IMR-90 (cell line): ENCODE measurements at regions not wholly inside any gene's neighbourhood (a gene's known extent, or its start where the extent isn't known, plus 50 kb on each side); places are given as distances from the start of the nearest gene placed in this dataset.

ENCODE experiments used
- ATAC-seq: fragments of 200-7000 bp; cut with Tn5 transposase; 2 replicates; pipeline ENCODE4 v1.9.1; 2020; ENCODE audit warnings: low read depth, mild to moderate bottlenecking, moderate library complexity
- BruUV-seq: library from RNA; stranded (reverse); fragments of 400-500 nt; replicated peaks from 2 replicates; lab custom pipeline; 2021; lab: Mats Ljungman, UMichigan
- CTCF ChIA-PET: fragments of 300-600 bp; formaldehyde crosslinking; extraction: SDS; loops from one replicate; lab custom pipeline; 2021; ENCODE audit warnings: antibody characterized with exemption; lab: Yijun Ruan, JAX
- POLR2A ChIA-PET: fragments of 300-600 bp; sonication (Branson Sonifier 250); formaldehyde crosslinking; loops from one replicate; lab custom pipeline; 2022; ENCODE audit warnings: antibody characterized with exemption; ENCODE audit not compliant: unreplicated experiment; lab: Charles Lee
- DNase-seq: peaks from one replicate; pipeline ENCODE4 v3.0.0; 2013
- H2AFZ ChIP-seq: replicated peaks from 2 replicates; pipeline ENCODE3; 2013; ENCODE audit warnings: low read length, mild to moderate bottlenecking; ENCODE audit not compliant: poor library complexity
- H2AK5ac ChIP-seq: 2 replicates; pipeline ENCODE4 v1.6.1; 2013; ENCODE audit warnings: low read depth, low read length, inconsistent platforms
- H2AK9ac ChIP-seq: replicated peaks from 2 replicates; pipeline ENCODE3; 2013; ENCODE audit warnings: mild to moderate bottlenecking, low read depth, low read length, moderate library complexity; ENCODE audit not compliant: poor library complexity
- H2BK120ac ChIP-seq: 2 replicates; pipeline ENCODE4 v1.6.1; 2013; ENCODE audit warnings: low read depth, low read length, inconsistent platforms
- H2BK15ac ChIP-seq: 3 replicates; pipeline ENCODE4 v1.6.1; 2013; ENCODE audit warnings: low read depth, low read length, inconsistent platforms
- H2BK20ac ChIP-seq: 2 replicates; pipeline ENCODE4 v1.6.1; 2013; ENCODE audit warnings: low read depth, mild to moderate bottlenecking, inconsistent platforms, low read length, moderate library complexity
- H2BK5ac ChIP-seq: 2 replicates; pipeline ENCODE4 v1.6.1; 2013; ENCODE audit warnings: mild to moderate bottlenecking, low read depth, low read length, inconsistent platforms; ENCODE audit not compliant: poor library complexity, severe bottlenecking
- H3K14ac ChIP-seq: replicated peaks from 2 replicates; pipeline ENCODE4 v1.6.1; 2013; ENCODE audit warnings: low read depth, low read length, inconsistent platforms
- H3K18ac ChIP-seq: 2 replicates; pipeline ENCODE4 v1.6.1; 2013; ENCODE audit warnings: low read depth, low read length, control low read depth
- H3K23ac ChIP-seq: 2 replicates; pipeline ENCODE4 v1.6.1; 2013; ENCODE audit warnings: low read depth, low read length, inconsistent platforms
- H3K27ac ChIP-seq: 2 replicates; pipeline ENCODE4 v1.5.1; 2013; ENCODE audit warnings: mild to moderate bottlenecking, control low read depth, low read length; ENCODE audit not compliant: insufficient read depth
- H3K27me3 ChIP-seq: 2 replicates; pipeline ENCODE4 v1.6.1; 2013; ENCODE audit warnings: low read length; ENCODE audit not compliant: control insufficient read depth, insufficient read depth
- H3K36me3 ChIP-seq: 2 replicates; pipeline ENCODE4 v1.6.1; 2013; ENCODE audit warnings: low read length, mixed read lengths; ENCODE audit not compliant: control insufficient read depth, insufficient read depth
- H3K4ac ChIP-seq: 2 replicates; pipeline ENCODE4 v1.6.1; 2013; ENCODE audit warnings: low read depth, low read length, inconsistent platforms
- H3K4me1 ChIP-seq: 2 replicates; pipeline ENCODE4 v1.6.1; 2013; ENCODE audit warnings: low read length, mixed read lengths; ENCODE audit not compliant: control insufficient read depth, insufficient read depth
- H3K4me2 ChIP-seq: 2 replicates; pipeline ENCODE4 v1.6.1; 2013; ENCODE audit warnings: low read depth, mild to moderate bottlenecking, control low read depth, low read length, moderate library complexity
- H3K4me3 ChIP-seq: 2 replicates; pipeline ENCODE4 v1.5.1; 2013; ENCODE audit warnings: low read depth, mild to moderate bottlenecking, control low read depth, low read length, moderate library complexity; ENCODE audit not compliant: insufficient read depth
- H3K56ac ChIP-seq: 2 replicates; pipeline ENCODE4 v1.6.1; 2013; ENCODE audit warnings: low read length, inconsistent platforms; ENCODE audit not compliant: insufficient read depth; ENCODE audit errors: extremely low read depth
- H3K79me1 ChIP-seq, 2 experiments: 2 replicates each; pipeline ENCODE4 v1.6.1; 2013; ENCODE audit warnings: low read length in 2 of 2, inconsistent platforms in 1 of 2, low read depth in 1 of 2
- H3K9ac ChIP-seq: 2 replicates; pipeline ENCODE4 v1.6.1; 2013; ENCODE audit warnings: low read depth, low read length, control low read depth
- H3K9me1 ChIP-seq: 2 replicates; pipeline ENCODE4 v1.6.1; 2013; ENCODE audit warnings: low read length, inconsistent platforms; ENCODE audit not compliant: insufficient read depth
- H3K9me3 ChIP-seq: 2 replicates; pipeline ENCODE4 v1.6.1; 2013; ENCODE audit warnings: low read length; ENCODE audit not compliant: control insufficient read depth, insufficient read depth
- H4K20me1 ChIP-seq: 2 replicates; pipeline ENCODE4 v1.6.1; 2013; ENCODE audit warnings: low read length, inconsistent platforms; ENCODE audit not compliant: insufficient read depth
- H4K5ac ChIP-seq: 2 replicates; pipeline ENCODE4 v1.6.1; 2013; ENCODE audit warnings: mild to moderate bottlenecking, low read depth, low read length, control low read depth
- H4K8ac ChIP-seq, 2 experiments: 2 replicates each; pipeline ENCODE4 v1.6.1; 2013; ENCODE audit warnings: low read depth in 2 of 2, low read length in 2 of 2, control low read depth in 1 of 2, inconsistent platforms in 1 of 2
- H4K91ac ChIP-seq: 2 replicates; pipeline ENCODE4 v1.6.1; 2013; ENCODE audit warnings: low read depth, low read length, inconsistent platforms; ENCODE audit not compliant: insufficient read depth
- BHLHE40 ChIP-seq: fragments of 150-350 bp; IDR thresholded peaks from 2 replicates; pipeline ENCODE4 v1.6.1; 2016; ENCODE audit warnings: mild to moderate bottlenecking, low read depth, low read length
- FOS ChIP-seq: fragments of 150-350 bp; IDR thresholded peaks from 2 replicates; pipeline ENCODE4 v1.6.1; 2016; ENCODE audit warnings: low read depth, low read length
- MXI1 ChIP-seq: IDR thresholded peaks from 2 replicates; pipeline ENCODE4 v1.6.1; 2012; ENCODE audit warnings: low read depth, mild to moderate bottlenecking, low read length, moderate library complexity, borderline replicate concordance
- RCOR1 ChIP-seq: IDR thresholded peaks from 2 replicates; pipeline ENCODE4 v1.6.1; 2012; ENCODE audit warnings: mild to moderate bottlenecking, low read length, improper control_type of control experiment; ENCODE audit not compliant: insufficient replicate concordance
- RFX5 ChIP-seq: IDR thresholded peaks from 2 replicates; pipeline ENCODE4 v1.8.0; 2012; ENCODE audit warnings: low read depth, mild to moderate bottlenecking, low read length, moderate library complexity
- WGBS, 2 experiments: methylation state at CpG; one replicate each; pipeline versions ENCODE4 v1.1.5 to v1.1.7; 2013; ENCODE audit warnings: missing lambda C conversion rate in 2 of 2; ENCODE audit not compliant: insufficient read length in 1 of 2; ENCODE audit errors: extremely low coverage in 2 of 2; 5-methylcytosine and 5-hydroxymethylcytosine counted together
- dilution Hi-C: fragments of 300-500 bp; cut with HindIII; formaldehyde crosslinking; loops from one replicate; pipeline ENCODE4 v1.14.3; 2018; ENCODE audit warnings: low sequenced_read_pairs; ENCODE audit not compliant: unreplicated experiment
- in situ Hi-C: fragments of 300-500 bp; cut with MboI; formaldehyde crosslinking; loops from 3 replicates; pipeline ENCODE4 v1.14.3; 2019; ENCODE audit warnings: low sequenced_read_pairs, inconsistent platforms, mixed read lengths
- intact Hi-C: fragments of 100-400 bp; cut with micrococcal nuclease; formaldehyde crosslinking; loops from 2 replicates; pipeline ENCODE4 v1.10.0; 2022
- TF ChIP-seq, protein P1 (sequence below): fragments of 150-350 bp; IDR thresholded peaks from 2 replicates; pipeline ENCODE4 v1.6.1; 2016; ENCODE audit warnings: low read depth, mild to moderate bottlenecking, low read length, moderate library complexity, borderline replicate concordance

- Histone ChIP-seq H3K27me3 (no peaks in the 10 kb centered on the region), H2BK20ac (no peak overlapping the region), H4K91ac (no peak overlapping the region), H2BK120ac (no peak overlapping the region), H3K56ac (no peak overlapping the region), H3K79me1 (peaks cover 25 to 29% of the 10 kb centered on the region in 2 experiments), H2AFZ (no peak overlapping the region), H3K4me1 (peaks cover 9% of the 10 kb centered on the region), H3K9me3 (peaks cover 10% of the 10 kb centered on the region), H3K4me3 (no peak overlapping the region), H3K18ac (no peak overlapping the region), H4K8ac (no peak overlapping the region), H3K23ac (no peak overlapping the region), H3K9me1 (peaks cover 3% of the 10 kb centered on the region; the same call in 1 of the 2 replicates), H3K4me2 (no peak overlapping the region), H3K4ac (no peak overlapping the region), H4K5ac (no peak overlapping the region), H3K14ac (no peak overlapping the region), H3K9ac (no peak overlapping the region), H2AK5ac (no peak overlapping the region), H2BK5ac (no peak overlapping the region), H4K20me1 (no peaks in the 10 kb centered on the region), H3K36me3 (peaks cover 10% of the 10 kb centered on the region; the same call in 1 of the 2 replicates), H2AK9ac (no peak overlapping the region), H2BK15ac (no peak overlapping the region), H3K27ac (no peak overlapping the region)
- ChIA-PET CTCF (no interaction called here), POLR2A (no interaction called here)
- no TSS peak for BruUV-seq
- DNase-seq (no peak), ATAC-seq (no peak)
- TF ChIP-seq, protein P1, sequence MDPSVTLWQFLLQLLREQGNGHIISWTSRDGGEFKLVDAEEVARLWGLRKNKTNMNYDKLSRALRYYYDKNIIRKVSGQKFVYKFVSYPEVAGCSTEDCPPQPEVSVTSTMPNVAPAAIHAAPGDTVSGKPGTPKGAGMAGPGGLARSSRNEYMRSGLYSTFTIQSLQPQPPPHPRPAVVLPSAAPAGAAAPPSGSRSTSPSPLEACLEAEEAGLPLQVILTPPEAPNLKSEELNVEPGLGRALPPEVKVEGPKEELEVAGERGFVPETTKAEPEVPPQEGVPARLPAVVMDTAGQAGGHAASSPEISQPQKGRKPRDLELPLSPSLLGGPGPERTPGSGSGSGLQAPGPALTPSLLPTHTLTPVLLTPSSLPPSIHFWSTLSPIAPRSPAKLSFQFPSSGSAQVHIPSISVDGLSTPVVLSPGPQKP, result no peak
- TF ChIP-seq FOS, result no peak
- no peak for TF ChIP-seq MXI1
- TF ChIP-seq BHLHE40, result no peak
- TF ChIP-seq RCOR1, result no peak
- no peak for TF ChIP-seq RFX5
- intact Hi-C loops, result no loop called here
- dilution Hi-C loops, result no loop called here
- in situ Hi-C loops, result no loop called here
- 100% methylated on average over 3 of the region's 11 CpGs; no CpG with 5 or more reads in 1 of the 2 experiments for WGBS, 2 experiments
These were observed 73.2 kb upstream of the ZNF746 start for GRCh38 chr7:149570784-149571183.
